Osteocyte (in vitro differentiated cells): ENCODE measurements at regions not wholly inside any gene's neighbourhood (a gene's known extent, or its start where the extent isn't known, plus 50 kb on each side); places are given as distances from the start of the nearest gene placed in this dataset.

ENCODE experiments used
- DNase-seq: peaks from one replicate; pipeline ENCODE4 v3.0.0; 2021; ENCODE audit warnings: mixed read lengths; ENCODE audit not compliant: unreplicated experiment; ENCODE audit errors: extremely low spot score
- H3K27ac Mint-ChIP-seq: one replicate; pipeline ENCODE4 v1.8.0; 2021; ENCODE audit warnings: mild to moderate bottlenecking, mixed read lengths; ENCODE audit not compliant: unreplicated experiment
- H3K27me3 Mint-ChIP-seq: one replicate; pipeline ENCODE4 v1.8.0; 2021; ENCODE audit warnings: mixed read lengths; ENCODE audit not compliant: unreplicated experiment
- H3K36me3 Mint-ChIP-seq: one replicate; pipeline ENCODE4 v1.8.0; 2021; ENCODE audit warnings: mixed read lengths; ENCODE audit not compliant: unreplicated experiment
- H3K4me1 Mint-ChIP-seq: one replicate; pipeline ENCODE4 v1.8.0; 2021; ENCODE audit warnings: mixed read lengths; ENCODE audit not compliant: unreplicated experiment
- H3K4me3 Mint-ChIP-seq: one replicate; pipeline ENCODE4 v1.8.0; 2021; ENCODE audit warnings: mild to moderate bottlenecking, moderate library complexity, mixed read lengths; ENCODE audit not compliant: unreplicated experiment
- H3K9me3 Mint-ChIP-seq: one replicate; pipeline ENCODE4 v1.8.0; 2021; ENCODE audit warnings: mixed read lengths; ENCODE audit not compliant: unreplicated experiment
- CTCF ChIP-seq: fragments of 200-600 bp; sonication (generic); IDR thresholded peaks from 2 replicates; pipeline ENCODE4 v1.5.0; 2021; ENCODE audit warnings: antibody characterized with exemption, mild to moderate bottlenecking, moderate library complexity

- Mint-ChIP-seq H3K27ac (no peak overlapping the region), H3K36me3 (no peaks in the 10 kb centered on the region), H3K4me3 (no peak overlapping the region), H3K4me1 (peaks cover 8% of the 10 kb centered on the region), H3K9me3 (no peaks in the 10 kb centered on the region), H3K27me3 (peaks cover 6% of the 10 kb centered on the region)
- TF ChIP-seq CTCF = no peak
- no peak for DNase-seq
These were observed 195.4 kb upstream of the RUNX1 start for GRCh38 chr21:35244514-35244913.

DNA sequence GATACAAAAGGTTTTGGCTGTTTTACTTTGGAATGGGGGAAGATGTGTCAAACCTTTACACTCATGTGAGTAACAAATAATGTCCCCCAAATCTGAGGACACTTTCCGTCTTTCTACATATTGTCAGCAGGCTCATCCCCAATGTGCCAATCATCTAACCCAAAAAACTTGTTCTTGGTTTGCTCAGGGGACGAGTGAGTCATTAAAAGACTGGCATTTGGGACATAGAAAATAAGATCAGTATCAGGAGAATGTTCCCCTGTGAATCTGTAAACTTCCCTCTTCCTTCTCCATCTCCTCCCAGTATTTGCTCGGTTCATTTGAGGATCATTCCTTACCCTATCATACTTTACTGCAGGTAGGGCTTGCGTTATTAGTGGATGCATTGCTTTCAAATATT lies 194.1 kb upstream of the RUNX1 start:
- peaks cover 14% of the 10 kb centered on the region for H3K4me1 Mint-ChIP-seq
- DNase-seq = no peak
- H3K36me3 Mint-ChIP-seq = no peaks in the 10 kb centered on the region
- no peak for TF ChIP-seq CTCF
- H3K4me3 Mint-ChIP-seq = no peak overlapping the region
- H3K27me3 Mint-ChIP-seq = peaks cover 7% of the 10 kb centered on the region
- H3K27ac Mint-ChIP-seq = no peak overlapping the region
- H3K9me3 Mint-ChIP-seq = no peaks in the 10 kb centered on the region

GRCh38 chr21:35239811-35240219 lies 190.7 kb upstream of the RUNX1 start:
- Mint-ChIP-seq H3K27me3 (peaks cover 9% of the 10 kb centered on the region), H3K36me3 (no peaks in the 10 kb centered on the region), H3K4me3 (no peak overlapping the region), H3K9me3 (peaks cover 3% of the 10 kb centered on the region), H3K4me1 (peaks cover 14% of the 10 kb centered on the region), H3K27ac (no peak overlapping the region)
- no peak for TF ChIP-seq CTCF
- DNase-seq = no peak

GRCh38 chr21:35238119-35238518 lies 189.0 kb upstream of the RUNX1 start:
- H3K4me1 Mint-ChIP-seq = peaks cover 14% of the 10 kb centered on the region
- no peak for TF ChIP-seq CTCF
- H3K36me3 Mint-ChIP-seq = no peaks in the 10 kb centered on the region
- H3K27me3 Mint-ChIP-seq = peaks cover 9% of the 10 kb centered on the region
- H3K27ac Mint-ChIP-seq = no peak overlapping the region
- no peak overlapping the region for H3K4me3 Mint-ChIP-seq
- peaks cover 3% of the 10 kb centered on the region for H3K9me3 Mint-ChIP-seq
- no peak for DNase-seq

- peaks cover 3% of the 10 kb centered on the region for H3K9me3 Mint-ChIP-seq
- no peak for TF ChIP-seq CTCF
- H3K27me3 Mint-ChIP-seq = peaks cover 9% of the 10 kb centered on the region
- H3K4me1 Mint-ChIP-seq = peaks cover 18% of the 10 kb centered on the region
- DNase-seq = no peak
- no peak overlapping the region for H3K27ac Mint-ChIP-seq
- no peaks in the 10 kb centered on the region for H3K36me3 Mint-ChIP-seq
- no peak overlapping the region for H3K4me3 Mint-ChIP-seq
These were observed 188.2 kb upstream of the RUNX1 start for GRCh38 chr21:35237287-35237686.
